Activated B cell treated with CpG ODN at 0.5 μM for 24 hours (primary cell): ENCODE measurements at regions not wholly inside any gene's neighbourhood (a gene's known extent, or its start where the extent isn't known, plus 50 kb on each side); places are given as distances from the start of the nearest gene placed in this dataset.

Experiments used
- ATAC-seq: fragments of 200-7000 bp; cut with Tn5 transposase; one replicate; pipeline ENCODE4 v1.10.0; 2021; ENCODE audit warnings: low read depth, mild to moderate bottlenecking, moderate library complexity
- CTCF ChIA-PET: fragments of 350-600 bp; sonication (Branson Sonifier 250); formaldehyde crosslinking; loops from one replicate; lab custom pipeline; 2021; ENCODE audit warnings: antibody characterized with exemption; lab: Charles Lee
- POLR2A ChIA-PET: fragments of 350-600 bp; sonication (Branson Sonifier 250); formaldehyde crosslinking; loops from one replicate; lab custom pipeline; 2021; ENCODE audit warnings: antibody characterized with exemption; lab: Charles Lee
- DNase-seq: peaks from one replicate; pipeline ENCODE4 v3.0.0; 2022
- H3K27ac Mint-ChIP-seq: one replicate; pipeline ENCODE4 v1.8.0; 2020; ENCODE audit warnings: mixed read lengths
- H3K27me3 Mint-ChIP-seq: one replicate; pipeline ENCODE4 v1.8.0; 2021; ENCODE audit warnings: mixed read lengths
- H3K36me3 Mint-ChIP-seq: one replicate; pipeline ENCODE4 v1.8.0; 2021; ENCODE audit warnings: low read depth, mixed read lengths
- H3K4me1 Mint-ChIP-seq: one replicate; pipeline ENCODE4 v1.8.0; 2021; ENCODE audit warnings: mixed read lengths
- H3K4me3 Mint-ChIP-seq: one replicate; pipeline ENCODE4 v1.8.0; 2020; ENCODE audit warnings: mild to moderate bottlenecking, mixed read lengths
- H3K9me3 Mint-ChIP-seq: one replicate; pipeline ENCODE4 v1.8.0; 2020; ENCODE audit warnings: mixed read lengths
- intact Hi-C: fragments of 100-400 bp; cut with micrococcal nuclease; formaldehyde crosslinking; loops from one replicate; pipeline ENCODE4 v1.15.1; 2024
- TF ChIP-seq, protein P1 (sequence below): fragments of 200-600 bp; IDR thresholded peaks from one replicate; pipeline ENCODE4 v1.8.0; 2022; ENCODE audit warnings: antibody characterized with exemption, mild to moderate bottlenecking

DNA sequence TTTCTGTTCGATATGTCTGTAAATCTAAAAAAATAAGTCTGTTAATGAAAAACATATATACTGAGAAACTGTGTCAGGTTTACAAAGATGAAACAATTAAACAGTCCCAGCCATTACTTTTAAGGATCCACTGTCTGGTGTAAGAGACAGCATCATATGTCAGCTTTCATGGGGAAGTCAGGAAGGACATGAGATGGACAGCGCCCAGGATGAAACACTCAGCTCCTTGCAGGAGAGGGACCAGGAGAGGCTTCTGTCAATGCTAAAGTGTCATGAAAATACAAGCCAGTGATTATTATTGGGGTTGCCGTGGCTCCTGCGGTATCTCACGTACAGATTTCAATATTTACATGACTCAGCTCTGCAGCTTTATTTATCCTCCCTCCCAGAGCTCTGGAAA, 1524.6 kb downstream of the TBC1D22A start:
- peaks cover 7% of the 10 kb centered on the region for H3K27me3 Mint-ChIP-seq
- no peaks in the 10 kb centered on the region for H3K36me3 Mint-ChIP-seq
- DNase-seq (no peak), ATAC-seq (no peak)
- H3K4me3 Mint-ChIP-seq = no peak overlapping the region
- intact Hi-C loops = no loop called here
- H3K9me3 Mint-ChIP-seq = peaks cover 5% of the 10 kb centered on the region
- H3K4me1 Mint-ChIP-seq = no peaks in the 10 kb centered on the region
- ChIA-PET POLR2A (no interaction called here), CTCF (no interaction called here)
- H3K27ac Mint-ChIP-seq = no peak overlapping the region
- TF ChIP-seq, protein P1, sequence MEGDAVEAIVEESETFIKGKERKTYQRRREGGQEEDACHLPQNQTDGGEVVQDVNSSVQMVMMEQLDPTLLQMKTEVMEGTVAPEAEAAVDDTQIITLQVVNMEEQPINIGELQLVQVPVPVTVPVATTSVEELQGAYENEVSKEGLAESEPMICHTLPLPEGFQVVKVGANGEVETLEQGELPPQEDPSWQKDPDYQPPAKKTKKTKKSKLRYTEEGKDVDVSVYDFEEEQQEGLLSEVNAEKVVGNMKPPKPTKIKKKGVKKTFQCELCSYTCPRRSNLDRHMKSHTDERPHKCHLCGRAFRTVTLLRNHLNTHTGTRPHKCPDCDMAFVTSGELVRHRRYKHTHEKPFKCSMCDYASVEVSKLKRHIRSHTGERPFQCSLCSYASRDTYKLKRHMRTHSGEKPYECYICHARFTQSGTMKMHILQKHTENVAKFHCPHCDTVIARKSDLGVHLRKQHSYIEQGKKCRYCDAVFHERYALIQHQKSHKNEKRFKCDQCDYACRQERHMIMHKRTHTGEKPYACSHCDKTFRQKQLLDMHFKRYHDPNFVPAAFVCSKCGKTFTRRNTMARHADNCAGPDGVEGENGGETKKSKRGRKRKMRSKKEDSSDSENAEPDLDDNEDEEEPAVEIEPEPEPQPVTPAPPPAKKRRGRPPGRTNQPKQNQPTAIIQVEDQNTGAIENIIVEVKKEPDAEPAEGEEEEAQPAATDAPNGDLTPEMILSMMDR = no peak

DNA sequence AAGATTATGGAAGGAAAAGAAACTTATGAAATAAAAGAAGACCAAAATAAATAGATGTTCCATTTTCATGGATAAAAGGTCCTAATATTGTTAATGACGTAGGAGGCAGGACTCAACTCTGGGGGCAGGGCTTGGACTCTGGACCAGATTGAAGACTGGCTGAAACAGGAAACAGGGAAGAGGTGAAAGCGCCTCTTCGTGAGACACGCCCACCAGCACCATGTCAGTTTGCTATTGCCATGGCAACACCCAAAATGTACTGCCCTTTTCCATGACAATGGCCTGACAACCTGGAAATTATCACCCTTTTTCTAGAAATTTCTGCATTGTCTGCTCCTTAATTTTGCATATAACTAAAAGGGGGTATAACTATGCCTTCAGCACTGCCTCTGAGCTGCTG, 1522.2 kb downstream of the TBC1D22A start:
- POLR2A ChIA-PET = no interaction called here
- intact Hi-C loops = no loop called here
- Mint-ChIP-seq H3K4me3 (no peak overlapping the region), H3K4me1 (no peaks in the 10 kb centered on the region), H3K27ac (no peak overlapping the region), H3K27me3 (peaks cover 15% of the 10 kb centered on the region), H3K36me3 (no peaks in the 10 kb centered on the region), H3K9me3 (peaks cover 17% of the 10 kb centered on the region)
- CTCF ChIA-PET = no interaction called here
- TF ChIP-seq, protein P1 = no peak
- no peak for ATAC-seq
- no peak for DNase-seq

DNA sequence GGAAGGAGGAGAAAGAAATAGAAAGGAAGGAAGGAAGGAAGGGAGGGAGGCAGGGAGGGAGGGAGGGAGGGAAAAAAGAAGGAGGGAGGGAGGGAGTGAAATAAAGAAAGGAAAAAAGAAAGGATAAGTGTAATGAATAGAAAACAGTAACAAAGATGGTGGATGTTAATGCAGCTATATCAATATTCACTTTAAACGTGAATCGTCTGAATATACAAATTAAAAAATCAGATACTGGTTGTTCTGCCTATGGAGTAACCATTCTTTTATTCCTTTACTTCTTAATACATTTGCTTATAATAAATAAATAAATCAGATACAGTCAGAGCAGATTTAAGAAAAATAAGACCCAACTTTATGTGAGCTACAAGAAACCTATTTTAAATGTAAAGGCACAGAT, 1520.4 kb downstream of the TBC1D22A start:
- Mint-ChIP-seq H3K4me1 (no peaks in the 10 kb centered on the region), H3K27me3 (peaks cover 14% of the 10 kb centered on the region), H3K27ac (no peak overlapping the region), H3K9me3 (peaks cover 17% of the 10 kb centered on the region), H3K36me3 (no peaks in the 10 kb centered on the region), H3K4me3 (no peak overlapping the region)
- intact Hi-C loops = no loop called here
- CTCF ChIA-PET = no interaction called here
- POLR2A ChIA-PET = no interaction called here
- DNase-seq = no peak
- TF ChIP-seq, protein P1 = no peak
- ATAC-seq = no peak

DNA sequence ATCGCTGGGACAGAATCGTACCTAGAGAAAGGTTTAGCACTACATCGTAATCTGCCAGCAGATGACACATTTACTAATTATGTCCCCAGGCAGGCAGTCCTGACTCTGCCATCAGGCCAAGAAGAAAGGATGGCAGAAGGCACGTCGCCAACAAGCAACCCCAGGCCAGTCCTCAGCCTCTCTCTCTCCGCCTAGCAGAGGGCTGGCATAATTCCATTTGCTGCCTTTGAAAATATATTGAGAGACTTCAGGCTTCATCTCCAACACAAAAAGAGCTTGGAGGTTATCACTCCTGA, 1517.0 kb downstream of the TBC1D22A start:
- ATAC-seq = no peak
- intact Hi-C loops = no loop called here
- CTCF ChIA-PET = no interaction called here

DNA sequence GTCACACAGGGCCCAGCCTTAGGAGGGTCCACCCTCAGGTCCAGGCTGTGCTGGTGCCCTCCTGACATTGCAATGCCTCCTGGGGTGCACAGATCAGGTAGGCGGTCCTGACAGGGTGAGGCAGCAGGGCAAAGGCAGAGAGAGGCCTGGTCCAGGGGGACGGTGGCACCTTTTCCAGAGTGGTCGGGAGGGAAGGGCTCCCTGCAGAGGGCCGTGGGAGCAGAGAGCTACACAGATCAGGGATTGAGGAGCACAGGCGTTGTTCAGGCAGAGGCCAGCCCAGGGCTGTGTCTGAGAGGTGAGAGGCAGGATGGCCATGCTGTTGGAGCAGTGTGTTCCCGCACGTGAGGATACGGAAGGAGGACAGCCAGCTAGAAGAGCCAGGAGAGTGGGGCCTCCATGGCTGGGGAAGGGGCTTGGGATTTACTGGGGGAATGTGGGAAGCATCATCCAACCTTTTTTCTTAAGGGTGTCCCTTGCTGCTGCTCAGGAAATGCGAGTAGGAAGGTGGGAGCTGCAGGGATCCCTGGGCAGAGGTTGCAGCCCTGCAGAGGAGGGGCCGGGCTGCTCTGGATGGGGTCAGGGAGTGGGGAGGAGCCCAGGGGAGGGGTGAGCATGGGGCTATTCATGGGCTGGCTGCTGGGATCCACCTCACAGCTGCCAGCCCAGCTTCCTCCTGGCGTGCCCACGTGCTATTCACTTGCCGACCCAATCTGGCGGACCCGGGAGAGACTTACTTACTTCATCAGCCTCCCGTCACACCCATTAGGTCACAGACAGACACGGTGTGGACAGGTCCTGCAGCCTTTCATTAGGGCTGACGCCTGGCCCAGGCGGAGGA, 1516.4 kb downstream of the TBC1D22A start:
- intact Hi-C loops = no loop called here
- TF ChIP-seq, protein P1 = no peak
- DNase-seq = no peak
- H3K4me3 Mint-ChIP-seq = no peak overlapping the region
- H3K4me1 Mint-ChIP-seq = no peaks in the 10 kb centered on the region
- no peak for ATAC-seq
- ChIA-PET POLR2A (no interaction called here), CTCF (no interaction called here)
- peaks cover 17% of the 10 kb centered on the region for H3K27me3 Mint-ChIP-seq
- no peak overlapping the region for H3K27ac Mint-ChIP-seq
- H3K9me3 Mint-ChIP-seq = peaks cover 12% of the 10 kb centered on the region
- H3K36me3 Mint-ChIP-seq = no peaks in the 10 kb centered on the region

More for the DNA sequence above, 1517.0 kb downstream of the TBC1D22A start:
- TF ChIP-seq, protein P1 = no peak
- peaks cover 17% of the 10 kb centered on the region for H3K9me3 Mint-ChIP-seq
- H3K4me3 Mint-ChIP-seq = no peak overlapping the region
- POLR2A ChIA-PET = no interaction called here
- no peaks in the 10 kb centered on the region for H3K4me1 Mint-ChIP-seq
- DNase-seq = no peak
- H3K27me3 Mint-ChIP-seq = peaks cover 17% of the 10 kb centered on the region
- H3K36me3 Mint-ChIP-seq = no peaks in the 10 kb centered on the region
- H3K27ac Mint-ChIP-seq = no peak overlapping the region
